ENCODE measurements at regions not wholly inside any gene's neighbourhood (a gene's known extent, or its start where the extent isn't known, plus 50 kb on each side); places are given as distances from the start of the nearest gene placed in this dataset.
"Not testable (repeated sequence)": the region's sequence is repeated elsewhere in the genome, so short reads cannot be mapped to it uniquely, and the experiment has no call there.

DNA sequence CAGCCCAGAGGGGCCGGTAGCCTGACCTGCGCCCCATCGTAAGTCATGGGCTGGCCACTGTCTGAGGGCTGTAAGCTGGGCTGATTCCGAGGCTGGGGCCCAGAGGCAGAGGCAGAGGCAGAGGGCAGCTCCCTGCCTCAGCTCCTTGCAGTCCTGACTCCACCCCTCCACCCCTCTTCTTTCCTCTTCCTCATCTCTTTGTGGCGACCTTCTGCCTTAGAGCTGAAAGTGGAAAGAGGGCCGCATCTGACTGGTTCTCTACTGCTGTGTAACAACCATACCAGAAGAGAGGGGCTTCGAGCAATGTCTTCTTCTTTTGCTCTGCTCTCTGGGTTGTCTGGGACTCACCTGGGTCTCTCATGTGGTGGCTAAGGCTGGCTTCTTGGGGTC, 179.1 kb downstream of the RPS24 start:
- WGBS, 2 donors = 92 to 95% methylated on average over 3 to 6 of the region's 7 CpGs
- Histone ChIP-seq H3K36me3 (no peaks in the 10 kb centered on the region), H3K4me1 (peaks cover 0 to 39% (median 7%) of the 10 kb centered on the region in 4 donors), H3K27ac (no peak overlapping the region), H3K4me3 (no peak overlapping the region), H3K9me3 (no peaks in the 10 kb centered on the region), H3K27me3 (no peaks in the 10 kb centered on the region)
- TF ChIP-seq, protein P1, sequence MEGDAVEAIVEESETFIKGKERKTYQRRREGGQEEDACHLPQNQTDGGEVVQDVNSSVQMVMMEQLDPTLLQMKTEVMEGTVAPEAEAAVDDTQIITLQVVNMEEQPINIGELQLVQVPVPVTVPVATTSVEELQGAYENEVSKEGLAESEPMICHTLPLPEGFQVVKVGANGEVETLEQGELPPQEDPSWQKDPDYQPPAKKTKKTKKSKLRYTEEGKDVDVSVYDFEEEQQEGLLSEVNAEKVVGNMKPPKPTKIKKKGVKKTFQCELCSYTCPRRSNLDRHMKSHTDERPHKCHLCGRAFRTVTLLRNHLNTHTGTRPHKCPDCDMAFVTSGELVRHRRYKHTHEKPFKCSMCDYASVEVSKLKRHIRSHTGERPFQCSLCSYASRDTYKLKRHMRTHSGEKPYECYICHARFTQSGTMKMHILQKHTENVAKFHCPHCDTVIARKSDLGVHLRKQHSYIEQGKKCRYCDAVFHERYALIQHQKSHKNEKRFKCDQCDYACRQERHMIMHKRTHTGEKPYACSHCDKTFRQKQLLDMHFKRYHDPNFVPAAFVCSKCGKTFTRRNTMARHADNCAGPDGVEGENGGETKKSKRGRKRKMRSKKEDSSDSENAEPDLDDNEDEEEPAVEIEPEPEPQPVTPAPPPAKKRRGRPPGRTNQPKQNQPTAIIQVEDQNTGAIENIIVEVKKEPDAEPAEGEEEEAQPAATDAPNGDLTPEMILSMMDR (IDR thresholded peaks at IDR 0.05) = no peak
- no peak for TF ChIP-seq POLR2A (IDR thresholded peaks at IDR 0.05)
- TF ChIP-seq EP300 (IDR thresholded peaks at IDR 0.05) = no peak
- no peak for DNase-seq (ENCODE audit: low spot score in 2 of 2)

DNA sequence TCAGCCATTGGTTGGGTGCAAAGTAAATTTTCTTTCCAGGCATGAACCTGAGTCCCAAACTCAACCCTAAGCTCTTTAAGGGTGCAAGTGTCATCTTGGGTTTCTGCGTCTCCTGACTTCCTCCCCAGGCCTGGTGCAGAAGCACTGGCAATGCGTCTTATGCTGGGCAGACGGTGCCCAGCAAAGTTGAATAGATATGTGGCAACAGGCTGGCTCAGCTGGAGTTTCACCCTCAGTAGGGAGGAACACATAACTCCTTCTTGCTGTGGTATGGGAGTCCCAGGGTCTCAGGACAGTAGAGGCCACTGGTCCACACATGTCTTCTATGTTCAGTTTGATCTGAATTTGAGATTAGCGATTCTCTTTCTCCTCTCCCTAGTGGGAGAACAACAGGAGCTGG, 181.3 kb downstream of the RPS24 start:
- no peak for TF ChIP-seq POLR2A (IDR thresholded peaks at IDR 0.05)
- TF ChIP-seq EP300 (IDR thresholded peaks at IDR 0.05) = no peak
- TF ChIP-seq, protein P1 (IDR thresholded peaks at IDR 0.05) = no peak
- no peak for DNase-seq (ENCODE audit: low spot score in 2 of 2)
- Histone ChIP-seq H3K4me1 (peaks cover 0 to 39% (median 7%) of the 10 kb centered on the region in 4 donors), H3K4me3 (no peak overlapping the region), H3K36me3 (no peaks in the 10 kb centered on the region), H3K27ac (peak overlapping the region in 1 of 4 donors; percentile 67), H3K27me3 (no peaks in the 10 kb centered on the region), H3K9me3 (no peaks in the 10 kb centered on the region)
- WGBS, 2 donors = 85 to 87% methylated on average over 4 of the region's 4 CpGs

DNA sequence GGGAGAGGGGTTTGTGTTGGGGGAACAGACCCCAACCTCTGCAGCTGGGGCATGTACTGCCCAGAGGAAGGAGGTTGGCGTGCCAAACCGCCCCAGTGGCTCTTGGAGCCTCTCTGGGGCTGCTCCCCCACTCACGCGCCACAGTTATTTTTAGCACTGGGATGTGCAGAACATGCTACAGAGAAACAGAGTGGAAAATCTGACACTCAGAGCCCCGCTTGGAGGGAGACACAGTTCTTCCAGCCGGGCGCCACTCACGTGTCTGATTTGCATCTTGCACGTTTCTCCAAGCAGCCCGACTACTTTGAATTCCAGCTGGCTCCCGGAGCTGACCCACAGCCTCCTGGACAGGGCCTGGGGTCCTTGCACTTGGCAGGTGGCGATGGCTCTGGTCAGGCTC, 182.0 kb downstream of the RPS24 start:
- Histone ChIP-seq H3K27me3 (no peaks in the 10 kb centered on the region), H3K9me3 (no peaks in the 10 kb centered on the region), H3K27ac (peak overlapping the region in 1 of 4 donors; percentile 67), H3K4me1 (peaks cover 0 to 39% (median 7%) of the 10 kb centered on the region in 4 donors), H3K36me3 (no peaks in the 10 kb centered on the region), H3K4me3 (no peak overlapping the region)
- TF ChIP-seq POLR2A (IDR thresholded peaks at IDR 0.05) (no peak), EP300 (IDR thresholded peaks at IDR 0.05) (peak; percentile 23 to 79)
- DNase-seq (ENCODE audit: low spot score in 2 of 2) = peak; percentile 53 to 77
- WGBS, 2 donors = 14 to 21% methylated on average over 12 of the region's 12 CpGs

DNA sequence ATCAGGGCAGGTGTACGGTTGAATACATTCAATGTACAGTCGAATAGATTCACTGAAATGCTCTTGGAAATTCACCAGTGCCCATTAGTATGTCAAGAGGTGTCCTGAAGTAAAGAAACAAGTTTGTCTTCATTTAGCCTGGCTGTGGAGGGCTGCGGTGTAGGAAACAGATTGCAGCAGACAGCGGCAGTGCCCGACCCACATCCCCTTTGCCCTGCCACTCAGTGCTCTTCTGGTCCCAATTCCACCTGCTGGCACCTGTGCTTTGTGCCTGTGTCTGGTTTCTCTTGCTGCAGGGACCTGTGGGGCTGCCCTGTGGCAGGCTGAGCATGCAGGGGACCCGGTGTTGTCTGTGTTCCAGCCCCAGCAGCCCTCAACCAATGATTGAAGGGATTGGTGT, 183.7 kb downstream of the RPS24 start:
- Histone ChIP-seq H3K4me1 (peaks cover 0 to 31% (median 4%) of the 10 kb centered on the region in 4 donors), H3K27ac (no peak overlapping the region)
- no peak for DNase-seq (ENCODE audit: low spot score in 2 of 2)

DNA sequence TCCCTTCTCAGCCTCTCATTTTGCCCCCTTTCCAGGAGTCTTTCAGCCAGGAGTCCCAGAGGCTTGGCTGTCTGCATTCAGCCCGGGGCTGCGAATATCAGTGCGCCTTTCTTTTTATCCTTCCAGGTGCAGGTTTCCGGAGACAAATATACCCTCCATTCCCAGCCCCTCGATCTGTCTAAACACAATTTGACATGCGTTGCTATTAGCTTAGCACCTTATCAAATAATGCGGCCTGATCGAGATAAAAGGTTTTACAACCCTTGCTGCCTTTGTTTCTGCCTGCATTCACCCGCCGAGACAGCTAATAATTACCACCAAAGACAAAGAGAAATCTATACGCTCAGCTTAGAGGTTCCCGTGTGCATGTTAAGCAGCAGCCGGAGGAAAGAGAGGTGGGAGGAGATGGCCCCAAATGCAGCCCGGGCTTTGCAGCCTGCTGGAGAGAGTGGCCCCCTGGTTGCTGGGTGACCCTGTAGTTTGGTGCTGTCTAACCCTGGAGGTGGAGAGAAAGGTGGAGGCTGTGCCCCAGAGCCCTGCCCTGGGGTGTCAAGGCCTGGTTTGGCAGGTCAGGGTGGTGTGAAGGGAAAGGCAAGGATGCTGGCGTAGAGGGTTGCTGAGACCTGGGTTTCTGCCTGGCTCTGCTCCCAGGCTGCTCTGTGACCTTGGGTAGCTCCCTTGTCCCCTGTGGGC, 185.3 kb downstream of the RPS24 start:
- TF ChIP-seq POLR2A (IDR thresholded peaks at IDR 0.05) (no peak), EP300 (IDR thresholded peaks at IDR 0.05) (no peak)
- TF ChIP-seq, protein P1 (IDR thresholded peaks at IDR 0.05) = no peak
- no peaks in the 10 kb centered on the region for H3K9me3 ChIP-seq
- H3K4me1 ChIP-seq = peaks cover 0 to 22% (median 4%) of the 10 kb centered on the region in 4 donors
- H3K27me3 ChIP-seq = no peaks in the 10 kb centered on the region
- 85 to 86% methylated on average over 15 of the region's 15 CpGs for WGBS, 2 donors
- H3K36me3 ChIP-seq = no peaks in the 10 kb centered on the region
- DNase-seq (ENCODE audit: low spot score in 2 of 2) = no peak
- H3K4me3 ChIP-seq = no peak overlapping the region
- H3K27ac ChIP-seq = no peak overlapping the region

More for the DNA sequence above, 183.7 kb downstream of the RPS24 start:
- 77 to 80% methylated on average over 6 of the region's 6 CpGs for WGBS, 2 donors
- Histone ChIP-seq H3K36me3 (no peaks in the 10 kb centered on the region), H3K4me3 (no peak overlapping the region), H3K27me3 (no peaks in the 10 kb centered on the region), H3K9me3 (no peaks in the 10 kb centered on the region)
- no peak for TF ChIP-seq POLR2A (IDR thresholded peaks at IDR 0.05)
- TF ChIP-seq, protein P1 (IDR thresholded peaks at IDR 0.05) = no peak
- TF ChIP-seq EP300 (IDR thresholded peaks at IDR 0.05) = no peak

DNA sequence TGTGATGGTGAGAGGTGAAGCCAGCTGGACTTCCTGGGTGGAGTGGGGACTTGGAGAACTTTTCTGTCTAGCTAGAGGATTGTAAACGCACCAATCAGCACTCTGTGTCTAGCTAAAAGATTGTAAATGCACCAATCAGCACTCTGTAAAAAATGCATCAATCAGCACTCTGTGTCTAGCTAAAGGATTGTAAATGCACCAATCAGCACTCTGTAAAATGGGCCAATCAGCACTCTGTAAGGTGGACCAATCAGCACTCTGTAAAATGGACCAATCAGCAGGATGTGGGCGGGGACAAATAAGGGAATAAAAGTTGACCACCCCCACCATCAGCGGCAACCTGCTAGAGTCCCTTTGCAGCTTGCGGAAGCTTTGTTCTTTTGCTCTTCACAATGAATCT, 185.9 kb downstream of the RPS24 start:
- not testable (repeated sequence) for DNase-seq (ENCODE audit: low spot score in 2 of 2); H3K36me3 ChIP-seq; H3K4me3 ChIP-seq; H3K27ac ChIP-seq; H3K27me3 ChIP-seq; H3K9me3 ChIP-seq
- H3K4me1 ChIP-seq = peaks cover 0 to 20% (median 4%) of the 10 kb centered on the region in 4 donors
- WGBS, 2 donors = 71 to 83% methylated on average over 4 of the region's 4 CpGs

Measured in tibial nerve (tissue), 4 donors.